ENCODE measurements at regions not wholly inside any gene's neighbourhood (a gene's known extent, or its start where the extent isn't known, plus 50 kb on each side); places are given as distances from the start of the nearest gene placed in this dataset.
A peak's percentile ranks its signal among the peaks of the same experiment; 100 is the strongest.
"Not testable (repeated sequence)": the region's sequence is repeated elsewhere in the genome, so short reads cannot be mapped to it uniquely, and the experiment has no call there.

- H3K9ac ChIP-seq, result no peak overlapping the region
- H3F3A ChIP-seq (ENCODE audit: low read depth), result no peaks in the 10 kb centered on the region
- H3K4me2 ChIP-seq, result no peak overlapping the region
- no peaks in the 10 kb centered on the region for H3K79me2 ChIP-seq (ENCODE audit: low read depth)
- H3K27me3 Mint-ChIP-seq (ENCODE audit: insufficient read depth, low read depth), result no peaks in the 10 kb centered on the region
- H3K27ac ChIP-seq, result peak overlapping the region; percentile 42
- no peaks in the 10 kb centered on the region for H4K20me1 ChIP-seq (ENCODE audit: low read depth)
- TF ChIP-seq EZH2phosphoT487 (IDR thresholded peaks at IDR 0.05) (no peak), EZH2 (IDR thresholded peaks at IDR 0.05) (no peak), CTCF (IDR thresholded peaks at IDR 0.05) (no peak)
- H3K27me3 ChIP-seq, result no peaks in the 10 kb centered on the region
- no peaks in the 10 kb centered on the region for H3K36me3 ChIP-seq
- peak overlapping the region; percentile 87 for H2AFZ ChIP-seq (replicated peaks)
- peak; percentile 8 for DNase-seq (ENCODE audit: low spot score)
- peaks cover 1% of the 10 kb centered on the region for H3K9me3 Mint-ChIP-seq
- H3K4me3 ChIP-seq, result no peak overlapping the region
- no peaks in the 10 kb centered on the region for H3K36me3 Mint-ChIP-seq
- no peaks in the 10 kb centered on the region for H3K9me3 ChIP-seq (ENCODE audit: low read depth)
- no peak overlapping the region for H3K27ac Mint-ChIP-seq
- H3K4me1 Mint-ChIP-seq, result no peaks in the 10 kb centered on the region
- no peak overlapping the region for H3K4me3 Mint-ChIP-seq
- peaks cover 9% of the 10 kb centered on the region for H3K4me1 ChIP-seq
Measured at GRCh38 chr6:105675715-105676397, 273.0 kb upstream of the PREP start.

GRCh38 chr6:105672856-105673538 is 270.1 kb upstream of the PREP start:
- H3K4me3 Mint-ChIP-seq; H3K4me1 Mint-ChIP-seq; H3K27me3 ChIP-seq; H3K4me3 ChIP-seq; H3K27ac ChIP-seq; H3K79me2 ChIP-seq (ENCODE audit: low read depth); H3K9me3 Mint-ChIP-seq; H2AFZ ChIP-seq (replicated peaks); H3K27ac Mint-ChIP-seq; H3K4me1 ChIP-seq; H3K36me3 ChIP-seq; H3K36me3 Mint-ChIP-seq; DNase-seq (ENCODE audit: low spot score); H3F3A ChIP-seq (ENCODE audit: low read depth); H3K9me3 ChIP-seq (ENCODE audit: low read depth); H4K20me1 ChIP-seq (ENCODE audit: low read depth); H3K4me2 ChIP-seq; H3K27me3 Mint-ChIP-seq (ENCODE audit: insufficient read depth, low read depth); H3K9ac ChIP-seq: not testable (repeated sequence)

- H3K27ac ChIP-seq, result no peak overlapping the region
- no peak overlapping the region for H3K4me2 ChIP-seq
- no peaks in the 10 kb centered on the region for H3K4me1 ChIP-seq
- H3K4me1 Mint-ChIP-seq, result no peaks in the 10 kb centered on the region
- no peaks in the 10 kb centered on the region for H3K36me3 Mint-ChIP-seq
- no peak overlapping the region for H3K27ac Mint-ChIP-seq
- H3K79me2 ChIP-seq (ENCODE audit: low read depth), result no peaks in the 10 kb centered on the region
- no peak overlapping the region for H3K4me3 ChIP-seq
- H3K9ac ChIP-seq, result no peak overlapping the region
- no peaks in the 10 kb centered on the region for H3F3A ChIP-seq (ENCODE audit: low read depth)
- no peaks in the 10 kb centered on the region for H3K36me3 ChIP-seq
- peaks cover 1% of the 10 kb centered on the region for H3K27me3 Mint-ChIP-seq (ENCODE audit: insufficient read depth, low read depth)
- DNase-seq (ENCODE audit: low spot score), result no peak
- no peak overlapping the region for H2AFZ ChIP-seq (replicated peaks)
- no peak overlapping the region for H3K4me3 Mint-ChIP-seq
- no peaks in the 10 kb centered on the region for H4K20me1 ChIP-seq (ENCODE audit: low read depth)
- peaks cover 3% of the 10 kb centered on the region for H3K9me3 ChIP-seq (ENCODE audit: low read depth)
- H3K27me3 ChIP-seq, result no peaks in the 10 kb centered on the region
- H3K9me3 Mint-ChIP-seq, result peaks cover 3% of the 10 kb centered on the region
- no peak for TF ChIP-seq EZH2 (IDR thresholded peaks at IDR 0.05)
- no peak for TF ChIP-seq CTCF (IDR thresholded peaks at IDR 0.05)
- no peak for TF ChIP-seq EZH2phosphoT487 (IDR thresholded peaks at IDR 0.05)
Measured at GRCh38 chr6:105669232-105669631, 266.4 kb upstream of the PREP start.

GRCh38 chr6:105667056-105667455 is 264.2 kb upstream of the PREP start:
- no peak overlapping the region for H3K4me3 Mint-ChIP-seq
- no peaks in the 10 kb centered on the region for H3K27me3 ChIP-seq
- H3K27ac Mint-ChIP-seq, result no peak overlapping the region
- H3K27ac ChIP-seq, result no peak overlapping the region
- no peaks in the 10 kb centered on the region for H3K36me3 Mint-ChIP-seq
- H3K9me3 ChIP-seq (ENCODE audit: low read depth), result peaks cover 3% of the 10 kb centered on the region
- no peaks in the 10 kb centered on the region for H3K36me3 ChIP-seq
- H3K4me3 ChIP-seq, result no peak overlapping the region
- H3K4me2 ChIP-seq, result no peak overlapping the region
- peaks cover 3% of the 10 kb centered on the region for H3K9me3 Mint-ChIP-seq
- no peaks in the 10 kb centered on the region for H4K20me1 ChIP-seq (ENCODE audit: low read depth)
- no peaks in the 10 kb centered on the region for H3F3A ChIP-seq (ENCODE audit: low read depth)
- DNase-seq (ENCODE audit: low spot score), result no peak
- no peaks in the 10 kb centered on the region for H3K79me2 ChIP-seq (ENCODE audit: low read depth)
- H3K27me3 Mint-ChIP-seq (ENCODE audit: insufficient read depth, low read depth), result peaks cover 2% of the 10 kb centered on the region
- H3K4me1 Mint-ChIP-seq, result no peaks in the 10 kb centered on the region
- no peak overlapping the region for H3K9ac ChIP-seq
- TF ChIP-seq CTCF (IDR thresholded peaks at IDR 0.05) (no peak), EZH2phosphoT487 (IDR thresholded peaks at IDR 0.05) (no peak), EZH2 (IDR thresholded peaks at IDR 0.05) (no peak)
- no peaks in the 10 kb centered on the region for H3K4me1 ChIP-seq
- H2AFZ ChIP-seq (replicated peaks), result no peak overlapping the region

Data from neural progenitor cell (in vitro differentiated cells).